GM10266 (cell line): ENCODE measurements at regions not wholly inside any gene's neighbourhood (a gene's known extent, or its start where the extent isn't known, plus 50 kb on each side); places are given as distances from the start of the nearest gene placed in this dataset.

Experiments
- DNase-seq: peaks from one replicate; pipeline ENCODE4 v3.0.0; 2012; ENCODE audit errors: extremely low spot score
- TF ChIP-seq, protein P1 (sequence below): IDR thresholded peaks from 2 replicates; pipeline ENCODE4 v1.5.1; 2012; ENCODE audit warnings: mild to moderate bottlenecking, low read depth; ENCODE audit not compliant: control insufficient read depth, insufficient read depth; ENCODE audit errors: missing control alignments

DNA sequence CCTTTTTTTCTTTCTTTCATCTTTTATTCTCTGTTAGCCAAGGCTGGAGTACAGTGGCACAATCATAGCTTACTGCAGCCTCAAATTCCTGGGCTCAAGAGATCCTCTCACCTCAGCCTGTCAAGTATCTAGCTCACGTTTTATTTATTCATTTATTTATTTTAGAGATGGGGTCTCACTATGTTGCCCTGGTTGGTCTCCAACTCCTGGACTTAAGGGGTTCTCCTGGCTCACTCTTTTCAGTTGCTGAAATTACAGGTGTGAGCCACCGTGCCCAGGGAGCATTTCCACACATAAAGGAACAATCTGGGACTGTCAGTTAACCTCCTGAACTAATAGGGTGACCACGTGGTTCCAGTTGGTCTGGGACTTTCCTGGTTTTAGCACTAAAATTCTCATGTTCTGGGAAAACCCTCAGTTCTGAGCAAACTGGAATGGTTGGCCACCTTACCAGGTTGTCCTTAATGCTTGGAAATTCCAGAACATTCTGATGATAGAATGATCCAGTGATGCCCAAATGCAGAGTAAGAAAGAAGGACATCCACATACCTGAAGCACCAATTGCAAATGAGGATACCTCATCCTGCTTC, 105.5 kb upstream of the ZNF217 start:
- no peak for DNase-seq
- TF ChIP-seq, protein P1, sequence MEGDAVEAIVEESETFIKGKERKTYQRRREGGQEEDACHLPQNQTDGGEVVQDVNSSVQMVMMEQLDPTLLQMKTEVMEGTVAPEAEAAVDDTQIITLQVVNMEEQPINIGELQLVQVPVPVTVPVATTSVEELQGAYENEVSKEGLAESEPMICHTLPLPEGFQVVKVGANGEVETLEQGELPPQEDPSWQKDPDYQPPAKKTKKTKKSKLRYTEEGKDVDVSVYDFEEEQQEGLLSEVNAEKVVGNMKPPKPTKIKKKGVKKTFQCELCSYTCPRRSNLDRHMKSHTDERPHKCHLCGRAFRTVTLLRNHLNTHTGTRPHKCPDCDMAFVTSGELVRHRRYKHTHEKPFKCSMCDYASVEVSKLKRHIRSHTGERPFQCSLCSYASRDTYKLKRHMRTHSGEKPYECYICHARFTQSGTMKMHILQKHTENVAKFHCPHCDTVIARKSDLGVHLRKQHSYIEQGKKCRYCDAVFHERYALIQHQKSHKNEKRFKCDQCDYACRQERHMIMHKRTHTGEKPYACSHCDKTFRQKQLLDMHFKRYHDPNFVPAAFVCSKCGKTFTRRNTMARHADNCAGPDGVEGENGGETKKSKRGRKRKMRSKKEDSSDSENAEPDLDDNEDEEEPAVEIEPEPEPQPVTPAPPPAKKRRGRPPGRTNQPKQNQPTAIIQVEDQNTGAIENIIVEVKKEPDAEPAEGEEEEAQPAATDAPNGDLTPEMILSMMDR, result no peak

DNA sequence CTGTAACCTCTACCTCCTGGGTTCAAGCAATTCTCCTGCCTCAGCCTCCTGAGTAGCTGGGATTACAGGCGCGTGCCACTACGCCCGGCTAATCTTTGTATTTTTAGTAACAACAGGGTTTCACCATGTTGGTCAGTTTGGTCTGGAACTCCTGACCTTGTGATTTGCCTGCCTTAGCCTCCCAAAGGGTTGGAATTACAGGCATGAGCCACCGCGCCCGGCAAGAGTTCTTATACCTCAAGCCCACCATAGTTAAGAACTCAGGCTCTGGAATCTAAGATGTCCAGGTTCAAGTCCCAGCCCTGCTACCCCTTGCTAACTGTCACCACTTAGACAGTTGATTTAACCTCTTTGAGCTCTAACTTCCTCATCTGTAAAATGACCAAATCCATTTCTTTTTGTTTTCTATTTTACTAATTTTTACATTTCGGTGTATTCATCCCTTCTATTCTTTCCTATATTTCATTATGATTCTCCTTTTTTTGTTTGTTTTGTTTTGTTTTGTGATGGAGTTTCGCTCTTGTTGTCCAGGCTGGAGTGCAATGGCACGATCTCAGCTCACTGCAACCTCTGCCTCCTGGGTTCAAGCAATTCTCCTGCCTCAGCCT, 104.8 kb upstream of the ZNF217 start:
- TF ChIP-seq, protein P1, result no peak
- no peak for DNase-seq

DNA sequence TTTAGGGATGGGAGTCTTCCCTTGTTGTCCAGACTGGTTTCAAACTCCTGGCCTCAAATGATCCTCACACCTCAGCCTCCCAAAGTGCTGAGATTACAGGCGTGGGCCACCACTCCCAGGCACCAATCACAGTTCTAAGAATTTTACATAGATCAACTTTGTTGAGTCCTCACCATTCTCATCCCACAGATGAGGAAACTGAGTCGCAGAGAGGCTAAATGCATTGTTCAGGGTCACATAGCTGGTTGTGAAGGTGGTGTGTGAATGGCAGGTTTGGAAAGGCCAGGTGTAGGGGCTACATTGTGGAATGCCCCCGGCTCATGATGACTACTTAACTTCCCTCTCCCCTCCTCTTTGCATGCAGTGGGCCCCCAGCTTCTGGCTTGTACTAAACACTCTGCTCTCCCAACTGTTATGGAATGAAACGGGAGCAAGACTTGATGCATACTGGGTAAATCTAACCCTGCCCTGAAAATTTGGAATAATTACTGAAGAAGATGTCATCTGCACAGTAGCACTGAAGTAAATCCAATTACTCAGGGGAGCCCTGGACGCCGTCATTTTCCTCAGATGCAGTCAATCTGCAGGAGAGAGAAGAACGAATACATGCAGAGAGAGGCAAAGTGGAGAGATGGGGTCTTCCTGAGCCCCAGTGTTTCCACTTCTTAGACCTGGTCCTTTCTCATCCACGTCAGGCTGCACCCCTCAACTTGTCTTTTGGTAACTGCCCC, 102.3 kb upstream of the ZNF217 start:
- DNase-seq, result no peak
- TF ChIP-seq, protein P1, result no peak

DNA sequence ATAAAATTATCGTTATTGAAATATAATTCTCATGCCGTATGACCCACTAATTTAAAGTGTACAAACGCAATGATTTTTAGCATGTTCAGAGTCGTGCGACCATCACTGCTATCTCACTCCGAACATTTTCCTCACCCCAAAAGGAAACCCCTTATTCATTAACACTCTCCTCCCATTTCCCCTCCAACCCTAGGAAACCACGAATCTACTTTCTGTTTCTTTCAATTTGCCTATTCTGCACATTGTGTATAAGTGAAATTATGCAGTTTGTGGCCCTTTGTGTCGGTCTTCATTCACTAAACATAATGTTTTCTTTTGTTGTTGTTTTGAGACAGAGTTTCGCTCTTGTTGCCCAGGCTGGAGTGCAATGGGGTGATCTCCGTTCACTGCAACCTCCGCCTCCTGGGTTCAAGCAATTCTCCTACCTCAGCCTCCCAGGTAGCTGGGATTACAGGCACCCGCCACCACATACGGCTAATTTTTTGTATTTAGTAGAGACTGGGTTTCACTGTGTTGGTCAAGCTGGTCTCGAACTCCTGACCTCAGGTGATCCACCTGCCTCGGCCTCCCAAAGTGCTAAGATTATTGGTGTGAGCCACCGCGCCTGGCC, 99.7 kb upstream of the ZNF217 start:
- TF ChIP-seq, protein P1, result no peak

DNA sequence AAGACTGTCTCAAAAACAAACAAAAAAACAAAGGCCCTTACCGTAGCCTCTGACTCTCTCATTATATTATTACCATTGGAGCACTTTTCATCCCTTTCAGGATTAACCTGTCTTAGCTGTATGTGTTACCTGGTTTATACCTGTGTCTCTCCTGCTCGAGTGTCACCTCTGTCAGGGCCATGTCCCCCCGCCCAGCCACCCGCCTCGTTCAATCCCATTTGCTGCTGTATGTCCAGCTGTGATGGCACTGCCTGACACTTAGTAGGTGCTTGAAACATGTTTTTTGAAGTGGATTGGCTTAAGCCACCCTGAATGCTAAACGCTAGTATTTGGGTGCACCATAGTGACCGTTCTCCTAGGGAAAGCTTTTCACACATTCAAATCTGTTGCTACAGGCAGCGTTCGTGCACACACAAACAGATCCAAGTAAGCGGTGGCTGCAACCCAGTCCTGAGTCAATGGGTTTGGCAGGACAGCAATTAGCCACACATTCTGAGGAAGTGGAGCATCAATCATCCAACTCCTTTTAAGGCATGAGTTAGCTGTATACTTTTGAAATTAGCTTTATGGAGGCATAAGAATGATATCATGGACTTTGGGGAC, 98.9 kb upstream of the ZNF217 start:
- TF ChIP-seq, protein P1, result no peak
- DNase-seq, result no peak

More for the DNA sequence above, 99.7 kb upstream of the ZNF217 start:
- no peak for DNase-seq

DNA sequence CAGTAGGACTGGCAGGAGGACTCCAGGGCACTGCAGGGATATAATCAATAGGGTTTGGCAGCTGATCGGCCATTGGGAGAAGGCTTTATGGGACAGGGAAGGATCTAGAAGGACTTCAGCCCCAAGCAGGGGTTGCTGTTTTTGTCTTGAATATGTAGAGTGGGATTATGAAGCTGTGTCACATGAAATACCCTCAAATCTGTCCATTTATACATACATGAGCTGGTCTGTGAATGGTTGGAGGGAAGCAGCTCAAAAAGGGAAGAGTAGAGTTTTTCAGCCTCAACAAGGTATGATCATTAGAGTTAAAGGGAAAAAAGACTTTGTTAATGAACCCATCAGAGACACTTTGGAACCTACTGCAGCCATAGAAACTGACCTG, 98.2 kb upstream of the ZNF217 start:
- DNase-seq, result no peak
- TF ChIP-seq, protein P1, result no peak
